ENCODE measurements at regions not wholly inside any gene's neighbourhood (a gene's known extent, or its start where the extent isn't known, plus 50 kb on each side); places are given as distances from the start of the nearest gene placed in this dataset.

DNA sequence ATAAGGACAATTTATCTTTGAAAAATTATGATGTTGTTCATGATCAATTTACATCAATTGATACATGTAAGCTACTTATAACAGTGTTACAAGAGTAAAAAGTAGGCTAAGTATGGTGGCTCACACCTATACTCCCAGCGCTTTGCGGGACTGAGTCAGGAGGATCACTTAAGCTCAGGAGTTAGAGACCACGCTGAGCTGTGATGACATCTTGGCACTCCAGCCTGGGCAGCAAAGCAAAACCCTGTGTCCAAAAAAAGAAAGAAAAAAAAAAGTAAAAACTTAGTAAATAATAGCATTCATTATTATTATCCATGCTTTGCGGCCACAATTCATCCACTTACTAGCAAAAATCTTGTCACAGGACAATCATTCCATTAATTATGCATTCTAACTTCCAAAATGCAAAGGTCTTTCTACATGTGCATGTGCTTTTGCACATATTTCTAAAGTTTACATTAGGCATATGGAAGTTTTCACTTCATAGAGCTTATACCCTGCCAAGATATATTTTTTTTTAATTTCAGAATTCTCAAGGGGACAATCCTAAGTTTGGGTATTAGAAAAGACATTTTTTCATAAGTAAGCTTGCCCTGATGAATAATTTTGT is 243.3 kb upstream of the RARB start:
- ATAC-seq (ENCODE audit: low read depth): no peak
- no peak overlapping the region for H3K4ac ChIP-seq (ENCODE audit: low read depth, low read length)
- no TSS peak for BruUV-seq (replicated peaks)

More for the DNA sequence above, 243.3 kb upstream of the RARB start:
- Histone ChIP-seq H4K8ac (ENCODE audit: low read depth in 2 of 2, low read length in 2 of 2) (no peak overlapping the region), H3K4me2 (ENCODE audit: low read depth, low read length) (no peak overlapping the region), H3K27me3 (ENCODE audit: control insufficient read depth, insufficient read depth, low read length) (no peaks in the 10 kb centered on the region), H2AFZ (replicated peaks; ENCODE audit: low read length, poor library complexity) (no peak overlapping the region), H3K23ac (ENCODE audit: low read depth, low read length) (no peak overlapping the region), H2AK9ac (replicated peaks; ENCODE audit: low read depth, low read length, poor library complexity) (no peak overlapping the region), H2BK15ac (ENCODE audit: low read depth, low read length) (no peak overlapping the region), H3K4me1 (ENCODE audit: control insufficient read depth, insufficient read depth, low read length) (no peaks in the 10 kb centered on the region), H4K5ac (ENCODE audit: low read depth, low read length) (no peak overlapping the region), H3K79me1 (ENCODE audit: low read depth in 1 of 2, low read length in 2 of 2) (no peaks in the 10 kb centered on the region), H3K9me3 (ENCODE audit: control insufficient read depth, insufficient read depth, low read length) (no peaks in the 10 kb centered on the region; the same call in 1 of the 2 replicates), H3K4me3 (ENCODE audit: insufficient read depth, low read depth, low read length) (no peak overlapping the region), H3K18ac (ENCODE audit: low read depth, low read length) (no peak overlapping the region), H2BK120ac (ENCODE audit: low read depth, low read length) (no peak overlapping the region), H4K20me1 (ENCODE audit: insufficient read depth, low read length) (no peaks in the 10 kb centered on the region), H3K27ac (ENCODE audit: insufficient read depth, low read length) (no peak overlapping the region), H3K14ac (replicated peaks; ENCODE audit: low read depth, low read length) (no peak overlapping the region), H2AK5ac (ENCODE audit: low read depth, low read length) (no peak overlapping the region), H4K91ac (ENCODE audit: insufficient read depth, low read depth, low read length) (no peak overlapping the region), H3K9me1 (ENCODE audit: insufficient read depth, low read length) (no peaks in the 10 kb centered on the region), H2BK5ac (ENCODE audit: low read depth, low read length, poor library complexity, severe bottlenecking) (no peak overlapping the region), H3K56ac (ENCODE audit: extremely low read depth, insufficient read depth, low read length) (no peak overlapping the region), H3K9ac (ENCODE audit: low read depth, low read length) (no peak overlapping the region), H3K36me3 (ENCODE audit: control insufficient read depth, insufficient read depth, low read length) (no peaks in the 10 kb centered on the region), H2BK20ac (ENCODE audit: low read depth, low read length) (no peak overlapping the region)
- intact Hi-C loops (cut with micrococcal nuclease) (no loop called here), dilution Hi-C loops (cut with HindIII; ENCODE audit: low sequenced_read_pairs, unreplicated experiment) (no loop called here), in situ Hi-C loops (cut with MboI; ENCODE audit: low sequenced_read_pairs) (no loop called here)
- ChIA-PET POLR2A (ENCODE audit: unreplicated experiment) (no interaction called here), CTCF (no interaction called here)
- TF ChIP-seq CHD1 (IDR thresholded peaks at IDR 0.05; ENCODE audit: low read depth, low read length) (no peak), NFE2L2 (IDR thresholded peaks at IDR 0.05; ENCODE audit: low read depth, low read length) (no peak), RAD21 (IDR thresholded peaks at IDR 0.05; ENCODE audit: low read length) (no peak), FOS (IDR thresholded peaks at IDR 0.05; ENCODE audit: low read depth, low read length) (no peak), SMC3 (IDR thresholded peaks at IDR 0.05; ENCODE audit: low read depth, low read length) (no peak), POLR2A (IDR thresholded peaks at IDR 0.05; ENCODE audit: low read depth, low read length) (no peak), RFX5 (IDR thresholded peaks at IDR 0.05; ENCODE audit: low read depth, low read length) (no peak), MXI1 (IDR thresholded peaks at IDR 0.05; ENCODE audit: borderline replicate concordance, low read depth, low read length) (no peak), CEBPB (IDR thresholded peaks at IDR 0.05; ENCODE audit: low read depth, low read length) (no peak), RCOR1 (IDR thresholded peaks at IDR 0.05; ENCODE audit: insufficient replicate concordance, low read length) (no peak), USF2 (IDR thresholded peaks at IDR 0.05; ENCODE audit: low read depth, low read length) (no peak), BHLHE40 (IDR thresholded peaks at IDR 0.05; ENCODE audit: low read depth, low read length) (no peak), MAFK (IDR thresholded peaks at IDR 0.05; ENCODE audit: low read depth, low read length) (no peak), MAZ (IDR thresholded peaks at IDR 0.05; ENCODE audit: borderline replicate concordance, low read depth, low read length) (no peak)
- TF ChIP-seq, protein P1, sequence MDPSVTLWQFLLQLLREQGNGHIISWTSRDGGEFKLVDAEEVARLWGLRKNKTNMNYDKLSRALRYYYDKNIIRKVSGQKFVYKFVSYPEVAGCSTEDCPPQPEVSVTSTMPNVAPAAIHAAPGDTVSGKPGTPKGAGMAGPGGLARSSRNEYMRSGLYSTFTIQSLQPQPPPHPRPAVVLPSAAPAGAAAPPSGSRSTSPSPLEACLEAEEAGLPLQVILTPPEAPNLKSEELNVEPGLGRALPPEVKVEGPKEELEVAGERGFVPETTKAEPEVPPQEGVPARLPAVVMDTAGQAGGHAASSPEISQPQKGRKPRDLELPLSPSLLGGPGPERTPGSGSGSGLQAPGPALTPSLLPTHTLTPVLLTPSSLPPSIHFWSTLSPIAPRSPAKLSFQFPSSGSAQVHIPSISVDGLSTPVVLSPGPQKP (IDR thresholded peaks at IDR 0.05; ENCODE audit: borderline replicate concordance, low read depth, low read length): no peak
- TF ChIP-seq, protein P2, sequence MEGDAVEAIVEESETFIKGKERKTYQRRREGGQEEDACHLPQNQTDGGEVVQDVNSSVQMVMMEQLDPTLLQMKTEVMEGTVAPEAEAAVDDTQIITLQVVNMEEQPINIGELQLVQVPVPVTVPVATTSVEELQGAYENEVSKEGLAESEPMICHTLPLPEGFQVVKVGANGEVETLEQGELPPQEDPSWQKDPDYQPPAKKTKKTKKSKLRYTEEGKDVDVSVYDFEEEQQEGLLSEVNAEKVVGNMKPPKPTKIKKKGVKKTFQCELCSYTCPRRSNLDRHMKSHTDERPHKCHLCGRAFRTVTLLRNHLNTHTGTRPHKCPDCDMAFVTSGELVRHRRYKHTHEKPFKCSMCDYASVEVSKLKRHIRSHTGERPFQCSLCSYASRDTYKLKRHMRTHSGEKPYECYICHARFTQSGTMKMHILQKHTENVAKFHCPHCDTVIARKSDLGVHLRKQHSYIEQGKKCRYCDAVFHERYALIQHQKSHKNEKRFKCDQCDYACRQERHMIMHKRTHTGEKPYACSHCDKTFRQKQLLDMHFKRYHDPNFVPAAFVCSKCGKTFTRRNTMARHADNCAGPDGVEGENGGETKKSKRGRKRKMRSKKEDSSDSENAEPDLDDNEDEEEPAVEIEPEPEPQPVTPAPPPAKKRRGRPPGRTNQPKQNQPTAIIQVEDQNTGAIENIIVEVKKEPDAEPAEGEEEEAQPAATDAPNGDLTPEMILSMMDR (conservative IDR thresholded peaks at IDR 0.05; ENCODE audit: low read depth, low read length): no peak
- WGBS, 2 experiments (ENCODE audit: extremely low coverage in 2 of 2, insufficient read length in 1 of 2): no CpG with 5 or more reads among the region's 4 CpGs
- DNase-seq: no peak
